22Rv1 (cell line): ENCODE measurements at regions not wholly inside any gene's neighbourhood (a gene's known extent, or its start where the extent isn't known, plus 50 kb on each side); places are given as distances from the start of the nearest gene placed in this dataset.

ENCODE experiments used
- CTCF ChIP-seq: fragments of 450-650 bp; IDR thresholded peaks from 2 replicates; pipeline ENCODE4 v1.5.1; 2017; ENCODE audit warnings: mild to moderate bottlenecking
- ZFX ChIP-seq: fragments of 450-650 bp; IDR thresholded peaks from 2 replicates; pipeline ENCODE4 v1.6.1; 2017; ENCODE audit warnings: antibody characterized with exemption, borderline replicate concordance

- TF ChIP-seq CTCF: no peak
- no peak for TF ChIP-seq ZFX
These were observed 122.2 kb upstream of the FBXL7 start for GRCh38 chr5:15377573-15378340.
